WERI-Rb-1 (cell line): ENCODE measurements at regions not wholly inside any gene's neighbourhood (a gene's known extent, or its start where the extent isn't known, plus 50 kb on each side); places are given as distances from the start of the nearest gene placed in this dataset.

Experiments used
- DNase-seq: peaks from one replicate; pipeline ENCODE4 v3.0.0-alpha.2; 2020
- H3K27ac ChIP-seq: fragments of 250-450 bp; sonication (Bioruptor Pico); 2 replicates; pipeline ENCODE4 v1.5.1; 2020; ENCODE audit warnings: mild to moderate bottlenecking, moderate library complexity
- H3K27me3 ChIP-seq: fragments of 250-450 bp; sonication (Bioruptor Pico); 2 replicates; pipeline ENCODE4 v1.5.1; 2021; ENCODE audit warnings: mild to moderate bottlenecking, low read depth, moderate library complexity; ENCODE audit not compliant: insufficient read depth, severe bottlenecking
- H3K36me3 ChIP-seq: fragments of 250-450 bp; sonication (Bioruptor Pico); 2 replicates; pipeline ENCODE4 v1.5.1; 2020; ENCODE audit warnings: mild to moderate bottlenecking, moderate library complexity
- H3K4me3 ChIP-seq: 2 replicates; pipeline ENCODE4 v1.5.1; 2011; ENCODE audit warnings: low read depth, mild to moderate bottlenecking, control low read depth, low read length
- H3K9me3 ChIP-seq: fragments of 250-450 bp; sonication (Bioruptor Pico); 2 replicates; pipeline ENCODE4 v1.5.1; 2021; ENCODE audit warnings: mild to moderate bottlenecking, moderate library complexity; ENCODE audit not compliant: severe bottlenecking
- CTCF ChIP-seq: IDR thresholded peaks from 2 replicates; pipeline ENCODE4 v1.5.1; 2011; ENCODE audit warnings: low read depth, mild to moderate bottlenecking, control low read depth, inconsistent platforms, low read length

DNA sequence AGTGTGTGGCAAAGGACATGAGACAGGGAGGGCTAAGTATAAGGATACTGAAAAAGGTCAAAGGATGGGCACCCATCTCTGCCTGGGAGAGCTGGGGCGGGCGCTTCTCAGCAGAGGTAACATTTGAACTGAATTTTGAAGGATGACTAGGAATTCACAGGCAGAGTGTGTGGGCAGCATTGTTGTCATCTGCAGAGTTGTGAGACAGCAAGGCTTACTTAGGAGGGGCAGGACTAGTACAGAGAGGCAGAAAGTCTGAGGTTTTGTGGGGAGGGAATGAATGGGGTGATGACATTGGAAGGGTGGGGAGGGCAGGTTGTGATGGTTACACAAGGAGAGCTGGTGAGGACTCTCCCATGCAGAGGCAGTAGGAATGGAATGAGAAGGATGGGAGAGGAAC, 84.1 kb upstream of the PRR23C start:
- Histone ChIP-seq H3K27me3 (no peaks in the 10 kb centered on the region), H3K27ac (no peak overlapping the region), H3K36me3 (no peaks in the 10 kb centered on the region), H3K9me3 (no peaks in the 10 kb centered on the region), H3K4me3 (no peak overlapping the region)
- no peak for DNase-seq
- no peak for TF ChIP-seq CTCF

DNA sequence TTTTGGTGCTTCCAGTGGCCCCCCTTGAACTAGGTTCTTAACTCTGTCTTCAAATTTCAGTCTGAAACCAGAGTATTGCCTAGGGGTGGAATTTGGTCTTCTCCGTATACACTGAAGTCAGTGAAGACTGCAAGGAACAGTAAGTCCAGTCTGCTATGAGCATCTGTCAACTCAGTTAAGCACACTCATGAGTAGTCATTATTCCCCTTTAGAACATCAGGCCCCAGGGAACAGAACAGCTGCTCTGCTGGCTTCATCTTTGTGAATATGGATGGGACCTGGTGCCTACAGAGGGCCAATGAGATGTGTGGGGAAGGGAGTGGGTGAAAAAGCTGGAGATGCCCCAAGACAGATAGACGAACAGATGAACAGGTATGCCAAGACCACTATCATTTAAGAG, 85.2 kb upstream of the PRR23C start:
- H3K36me3 ChIP-seq = no peaks in the 10 kb centered on the region
- no peak overlapping the region for H3K27ac ChIP-seq
- no peaks in the 10 kb centered on the region for H3K9me3 ChIP-seq
- no peak for TF ChIP-seq CTCF
- H3K4me3 ChIP-seq = no peak overlapping the region
- no peaks in the 10 kb centered on the region for H3K27me3 ChIP-seq
- no peak for DNase-seq

DNA sequence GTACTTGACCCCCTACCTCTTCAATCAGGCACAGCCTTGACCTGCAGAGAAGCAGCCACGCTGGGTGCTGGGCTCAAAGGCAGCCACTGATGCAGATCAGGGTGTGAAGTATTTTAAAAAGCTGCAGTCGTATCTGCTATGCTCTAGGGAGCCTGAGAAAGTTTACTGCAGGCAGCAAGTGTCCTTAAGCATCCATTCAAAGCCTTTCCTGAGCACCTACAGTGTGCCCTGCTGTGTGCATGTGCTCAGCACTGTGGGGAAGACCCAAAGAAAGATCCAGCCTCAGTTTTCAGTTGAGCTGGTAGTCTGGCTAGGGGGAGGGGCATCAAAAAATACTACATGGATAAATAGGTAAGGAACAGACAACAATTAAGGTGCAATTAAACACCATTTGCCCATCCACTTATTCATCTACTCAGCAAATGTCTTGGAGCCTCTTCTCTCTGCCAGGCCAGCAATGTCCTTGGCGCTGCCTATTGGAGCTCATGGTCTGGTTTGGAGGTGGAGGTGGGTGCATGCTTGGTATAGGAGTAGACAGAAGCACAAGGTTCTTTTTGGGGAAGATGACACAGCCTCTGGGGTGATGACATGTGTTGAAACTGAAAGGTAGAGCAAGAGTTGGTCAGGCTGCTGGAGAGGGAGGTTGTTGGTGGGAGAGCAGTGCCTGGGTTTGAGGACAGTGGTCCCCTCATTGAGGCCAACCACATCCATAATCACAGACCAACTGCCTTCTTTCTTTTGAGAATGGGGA, 85.9 kb upstream of the PRR23C start:
- H3K36me3 ChIP-seq = no peaks in the 10 kb centered on the region
- no peak overlapping the region for H3K4me3 ChIP-seq
- TF ChIP-seq CTCF = no peak
- no peak overlapping the region for H3K27ac ChIP-seq
- DNase-seq = no peak
- no peaks in the 10 kb centered on the region for H3K27me3 ChIP-seq
- no peaks in the 10 kb centered on the region for H3K9me3 ChIP-seq

DNA sequence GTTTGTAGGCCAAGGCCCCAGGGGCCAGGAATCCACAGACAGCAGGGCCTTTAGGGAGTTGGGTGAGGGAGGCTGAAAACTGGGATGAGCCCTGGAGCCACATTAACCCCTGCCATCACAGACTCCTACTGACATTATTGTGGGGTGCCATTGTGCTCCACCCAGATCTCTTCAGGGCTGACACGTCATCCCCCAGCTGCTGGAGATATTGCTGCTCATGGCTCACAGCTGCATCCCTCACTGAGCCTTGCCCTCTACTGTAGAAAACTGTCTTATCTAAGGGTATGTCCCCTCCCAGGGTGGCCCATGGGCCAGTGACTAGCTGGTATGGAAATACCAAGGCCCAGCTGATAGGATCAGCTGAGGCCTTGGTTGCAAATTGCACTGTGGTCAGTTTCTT, 87.3 kb upstream of the PRR23C start:
- Histone ChIP-seq H3K27ac (peak overlapping the region; percentile 84), H3K36me3 (no peaks in the 10 kb centered on the region), H3K9me3 (no peaks in the 10 kb centered on the region), H3K27me3 (no peaks in the 10 kb centered on the region), H3K4me3 (no peak overlapping the region)
- peak; percentile 32 for DNase-seq
- TF ChIP-seq CTCF = no peak

DNA sequence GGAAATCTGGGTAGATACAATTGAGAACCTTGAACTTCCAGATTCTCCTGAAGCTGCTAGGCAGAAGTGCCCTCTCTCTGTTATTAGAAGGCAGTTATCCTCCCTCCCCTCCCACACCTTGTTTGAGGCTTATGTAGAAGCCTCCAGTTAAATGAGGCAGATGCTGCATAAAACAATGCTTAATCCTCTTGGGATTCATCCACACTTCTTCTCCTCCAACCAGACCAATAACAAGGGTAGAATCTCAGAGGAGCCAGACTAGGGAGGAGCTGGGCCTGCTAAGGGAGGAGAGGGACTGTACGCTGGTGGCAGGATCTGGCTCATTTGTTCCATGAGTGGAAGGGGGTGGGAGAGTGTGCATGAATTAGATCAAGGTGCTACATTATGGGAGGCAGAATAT, 88.3 kb upstream of the PRR23C start:
- Histone ChIP-seq H3K9me3 (no peaks in the 10 kb centered on the region), H3K27me3 (no peaks in the 10 kb centered on the region), H3K27ac (peak overlapping the region; percentile 84), H3K36me3 (no peaks in the 10 kb centered on the region), H3K4me3 (no peak overlapping the region)
- TF ChIP-seq CTCF = no peak
- DNase-seq = peak; percentile 72
